DOHH2 (cell line): ENCODE measurements at regions not wholly inside any gene's neighbourhood (a gene's known extent, or its start where the extent isn't known, plus 50 kb on each side); places are given as distances from the start of the nearest gene placed in this dataset.

Experiments
- H3F3A ChIP-seq: fragments of 200-600 bp; sonication (generic), shearing (Covaris generic); 2 replicates; pipeline ENCODE4 v1.6.0; 2016; ENCODE audit warnings: antibody characterized with exemption, mild to moderate bottlenecking; ENCODE audit not compliant: control insufficient read depth, insufficient read depth
- H3K27ac ChIP-seq: fragments of 200-600 bp; sonication (generic); 2 replicates; pipeline ENCODE4 v1.5.1; 2014; ENCODE audit warnings: low read depth, mild to moderate bottlenecking, low read length, moderate library complexity
- H3K27me3 ChIP-seq: fragments of 200-600 bp; sonication (generic); 2 replicates; pipeline ENCODE4 v1.6.1; 2014; ENCODE audit warnings: mild to moderate bottlenecking, low read length, mixed read lengths; ENCODE audit not compliant: control insufficient read depth
- H3K36me3 ChIP-seq: fragments of 200-600 bp; sonication (generic); 2 replicates; pipeline ENCODE4 v1.6.1; 2014; ENCODE audit warnings: mild to moderate bottlenecking, low read length, moderate library complexity, mixed read lengths; ENCODE audit not compliant: control insufficient read depth
- H3K4me1 ChIP-seq: fragments of 200-600 bp; sonication (generic); 2 replicates; pipeline ENCODE4 v1.6.1; 2014; ENCODE audit warnings: mild to moderate bottlenecking, low read length, mixed read lengths; ENCODE audit not compliant: control insufficient read depth
- H3K4me2 ChIP-seq: fragments of 200-600 bp; sonication (generic); 2 replicates; pipeline ENCODE4 v1.6.0; 2014; ENCODE audit warnings: mild to moderate bottlenecking, low read length, moderate library complexity
- H3K4me3 ChIP-seq: fragments of 200-600 bp; sonication (generic); 2 replicates; pipeline ENCODE4 v1.5.1; 2014; ENCODE audit warnings: mild to moderate bottlenecking, low read length, mixed read lengths
- H3K79me2 ChIP-seq: fragments of 200-600 bp; sonication (generic); 2 replicates; pipeline ENCODE4 v1.6.1; 2014; ENCODE audit warnings: mild to moderate bottlenecking, low read length, mixed read lengths; ENCODE audit not compliant: control insufficient read depth
- H3K9me2 ChIP-seq: fragments of 200-600 bp; sonication (generic); replicated peaks from 2 replicates; pipeline ENCODE4 v1.6.1; 2014; ENCODE audit warnings: mild to moderate bottlenecking, low read length, mixed read lengths; ENCODE audit not compliant: control insufficient read depth
- H3K9me3 ChIP-seq: fragments of 200-600 bp; sonication (generic); 2 replicates; pipeline ENCODE4 v1.6.1; 2014; ENCODE audit warnings: antibody characterized with exemption, low read length, mixed read lengths; ENCODE audit not compliant: control insufficient read depth, insufficient read depth
- H4K20me1 ChIP-seq: fragments of 200-600 bp; sonication (generic); 2 replicates; pipeline ENCODE4 v1.6.0; 2014; ENCODE audit warnings: low read depth, mild to moderate bottlenecking, antibody characterized with exemption, low read length, moderate library complexity; ENCODE audit not compliant: control insufficient read depth, insufficient read depth
- EZH2phosphoT487 ChIP-seq: fragments of 200-600 bp; sonication (generic); IDR thresholded peaks from 2 replicates; pipeline ENCODE4 v1.6.1; 2017; ENCODE audit warnings: borderline replicate concordance, mild to moderate bottlenecking, antibody characterized with exemption, low read length, moderate library complexity, mixed read lengths
- TF ChIP-seq, protein P1 (sequence below): fragments of 200-600 bp; sonication (generic); IDR thresholded peaks from one replicate; pipeline ENCODE4 v1.5.1; 2014; ENCODE audit warnings: antibody characterized with exemption, mild to moderate bottlenecking, low read depth, low read length; ENCODE audit not compliant: poor library complexity, severe bottlenecking

DNA sequence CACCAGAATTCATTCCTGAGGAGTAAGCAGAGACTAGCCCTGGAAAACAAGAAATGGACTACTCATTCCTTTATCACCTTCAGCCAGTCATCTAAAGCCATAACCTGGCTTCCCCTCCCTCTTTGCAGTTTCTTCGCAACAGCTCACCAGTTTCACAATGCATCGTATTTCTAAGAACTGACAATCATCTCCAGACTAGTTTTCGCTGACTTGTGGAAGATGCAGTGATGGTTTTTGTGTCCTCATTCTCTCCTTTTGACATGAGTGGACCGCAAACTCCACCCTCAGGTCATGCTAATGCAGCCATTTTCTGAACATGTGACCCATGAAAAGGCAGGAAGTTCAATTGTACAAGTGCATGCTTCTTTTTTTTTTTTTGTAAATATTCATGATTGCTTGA is 1203.5 kb downstream of the PCDH7 start:
- Histone ChIP-seq H4K20me1 (no peaks in the 10 kb centered on the region), H3K27me3 (no peaks in the 10 kb centered on the region), H3K79me2 (no peaks in the 10 kb centered on the region), H3K4me1 (no peaks in the 10 kb centered on the region), H3K27ac (no peak overlapping the region), H3F3A (no peaks in the 10 kb centered on the region), H3K9me3 (no peaks in the 10 kb centered on the region), H3K36me3 (no peaks in the 10 kb centered on the region), H3K4me3 (no peak overlapping the region), H3K4me2 (no peak overlapping the region), H3K9me2 (no peaks in the 10 kb centered on the region)
- TF ChIP-seq, protein P1, sequence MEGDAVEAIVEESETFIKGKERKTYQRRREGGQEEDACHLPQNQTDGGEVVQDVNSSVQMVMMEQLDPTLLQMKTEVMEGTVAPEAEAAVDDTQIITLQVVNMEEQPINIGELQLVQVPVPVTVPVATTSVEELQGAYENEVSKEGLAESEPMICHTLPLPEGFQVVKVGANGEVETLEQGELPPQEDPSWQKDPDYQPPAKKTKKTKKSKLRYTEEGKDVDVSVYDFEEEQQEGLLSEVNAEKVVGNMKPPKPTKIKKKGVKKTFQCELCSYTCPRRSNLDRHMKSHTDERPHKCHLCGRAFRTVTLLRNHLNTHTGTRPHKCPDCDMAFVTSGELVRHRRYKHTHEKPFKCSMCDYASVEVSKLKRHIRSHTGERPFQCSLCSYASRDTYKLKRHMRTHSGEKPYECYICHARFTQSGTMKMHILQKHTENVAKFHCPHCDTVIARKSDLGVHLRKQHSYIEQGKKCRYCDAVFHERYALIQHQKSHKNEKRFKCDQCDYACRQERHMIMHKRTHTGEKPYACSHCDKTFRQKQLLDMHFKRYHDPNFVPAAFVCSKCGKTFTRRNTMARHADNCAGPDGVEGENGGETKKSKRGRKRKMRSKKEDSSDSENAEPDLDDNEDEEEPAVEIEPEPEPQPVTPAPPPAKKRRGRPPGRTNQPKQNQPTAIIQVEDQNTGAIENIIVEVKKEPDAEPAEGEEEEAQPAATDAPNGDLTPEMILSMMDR = no peak
- TF ChIP-seq EZH2phosphoT487 = no peak

DNA sequence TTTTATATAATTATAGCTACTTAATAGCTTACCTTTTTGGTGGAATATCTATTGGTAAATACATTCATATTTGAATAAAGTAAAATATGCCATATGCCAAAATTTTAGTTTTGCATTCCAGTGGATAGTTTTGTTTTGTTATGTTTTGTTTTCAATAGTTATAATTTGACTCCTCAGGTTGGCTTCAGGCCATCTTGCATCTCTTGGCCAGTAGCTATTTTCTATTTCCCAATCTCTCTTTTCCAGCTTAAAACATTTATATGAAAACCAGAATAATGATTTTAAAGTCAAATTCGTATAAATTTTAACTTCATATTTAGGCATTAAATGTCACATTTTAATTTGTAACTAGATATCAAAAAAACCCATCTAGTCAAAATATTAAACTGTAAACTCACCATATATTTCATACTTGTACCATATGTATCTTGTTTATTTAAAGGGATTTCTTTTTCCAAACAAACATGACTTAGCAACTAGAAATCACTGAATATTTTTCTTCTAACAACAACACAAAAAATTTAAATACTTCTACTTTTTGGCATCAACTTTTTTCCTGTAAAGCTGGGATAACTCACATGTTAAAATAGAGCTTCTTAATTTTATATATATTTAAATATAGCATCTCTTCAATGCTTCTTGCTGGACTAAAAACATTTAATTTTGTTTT is 1209.6 kb downstream of the PCDH7 start:
- Histone ChIP-seq H3K9me2 (no peaks in the 10 kb centered on the region), H3K9me3 (no peaks in the 10 kb centered on the region), H3K79me2 (no peaks in the 10 kb centered on the region), H3K4me2 (no peak overlapping the region), H3K4me3 (no peak overlapping the region), H3K36me3 (no peaks in the 10 kb centered on the region), H3K27ac (no peak overlapping the region), H3K27me3 (no peaks in the 10 kb centered on the region), H3K4me1 (no peaks in the 10 kb centered on the region), H3F3A (no peaks in the 10 kb centered on the region), H4K20me1 (no peaks in the 10 kb centered on the region)
- no peak for TF ChIP-seq EZH2phosphoT487
- TF ChIP-seq, protein P1 = no peak

DNA sequence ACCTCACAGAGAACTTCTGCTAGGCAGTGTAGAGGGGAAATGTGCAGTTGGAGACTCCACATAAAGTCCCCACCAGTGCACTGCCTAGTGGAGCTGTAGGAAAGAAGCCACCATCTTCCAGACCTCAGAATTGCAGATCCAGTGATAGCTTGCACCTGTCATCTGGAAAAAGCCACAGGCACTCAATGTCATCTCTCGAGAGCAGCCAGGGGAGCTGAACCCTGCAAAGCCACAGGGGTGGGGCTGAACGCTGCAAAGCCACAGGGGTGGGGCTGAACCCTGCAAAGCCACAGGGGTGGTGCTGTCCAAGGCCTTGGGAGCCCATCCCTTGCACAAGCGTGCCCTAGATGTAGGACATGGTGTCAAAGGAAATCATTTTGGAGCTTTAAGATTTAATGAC is 1226.3 kb downstream of the PCDH7 start:
- Histone ChIP-seq H3K79me2 (no peaks in the 10 kb centered on the region), H3K36me3 (no peaks in the 10 kb centered on the region), H3K4me3 (no peak overlapping the region), H3K27me3 (no peaks in the 10 kb centered on the region), H3K9me2 (no peaks in the 10 kb centered on the region; the same call in 1 of the 2 replicates), H3F3A (no peaks in the 10 kb centered on the region), H3K4me1 (no peaks in the 10 kb centered on the region), H3K9me3 (no peaks in the 10 kb centered on the region), H4K20me1 (no peaks in the 10 kb centered on the region), H3K27ac (no peak overlapping the region), H3K4me2 (no peak overlapping the region)
- TF ChIP-seq, protein P1 = no peak
- no peak for TF ChIP-seq EZH2phosphoT487
